NCI-H2081 (cell line): ENCODE measurements at regions not wholly inside any gene's neighbourhood (a gene's known extent, or its start where the extent isn't known, plus 50 kb on each side); places are given as distances from the start of the nearest gene placed in this dataset.

Source experiments
- DNase-seq, 2 experiments: peaks; one replicate each; lab custom pipeline; 2025; lab: John Stamatoyannopoulos, UW

- DNase-seq = no peak
Observed at GRCh38 chr2:128554151-128554769, 235.6 kb upstream of the HS6ST1 start.

- no peak for DNase-seq
Observed at GRCh38 chr2:128555433-128555832, 236.8 kb upstream of the HS6ST1 start.

GRCh38 chr2:128556089-128556488, 237.4 kb upstream of the HS6ST1 start:
- no peak for DNase-seq

DNA sequence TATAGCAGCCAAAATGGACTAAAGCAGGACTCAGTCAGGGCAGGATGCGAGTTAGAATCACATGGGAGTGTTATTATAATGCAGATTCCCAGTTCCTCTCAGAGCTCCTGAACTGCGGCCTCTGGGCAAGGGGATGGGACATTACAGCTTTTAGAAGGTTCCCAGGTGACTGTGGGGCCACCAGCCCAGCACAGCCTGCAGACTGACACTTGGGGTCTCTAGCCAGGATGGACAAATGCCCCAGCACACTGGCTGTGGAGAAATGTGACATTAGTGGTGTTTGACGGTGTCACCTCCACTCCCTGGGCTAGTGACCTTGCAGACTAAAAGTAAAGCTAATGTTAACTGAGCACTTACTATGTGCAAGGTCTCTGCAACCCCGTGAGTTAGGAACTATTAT, 238.0 kb upstream of the HS6ST1 start:
- DNase-seq = no peak

- DNase-seq = no peak
Observed at GRCh38 chr2:128557069-128557468, 238.4 kb upstream of the HS6ST1 start.

- DNase-seq = no peak
Observed at GRCh38 chr2:128557831-128558241, 239.2 kb upstream of the HS6ST1 start.

DNA sequence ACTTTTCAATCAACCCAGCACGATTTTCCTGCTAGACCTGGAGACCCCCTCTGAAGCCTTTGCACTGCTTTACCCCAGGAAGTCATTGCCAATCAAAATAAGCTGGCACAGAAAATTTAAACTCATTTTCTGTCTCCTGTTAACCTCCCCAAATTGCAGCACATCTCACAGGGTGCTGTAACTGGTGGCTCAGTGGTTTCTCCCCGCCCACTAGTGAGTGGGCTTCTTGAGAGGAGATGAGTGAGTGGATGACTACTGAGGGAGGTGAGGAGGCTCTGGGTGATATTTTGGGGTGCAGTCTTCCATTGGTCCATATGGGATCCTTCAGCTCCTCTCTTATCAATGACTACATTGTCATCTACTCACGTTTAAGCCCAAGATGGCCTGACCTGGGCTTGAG, 239.8 kb upstream of the HS6ST1 start:
- no peak for DNase-seq

DNA sequence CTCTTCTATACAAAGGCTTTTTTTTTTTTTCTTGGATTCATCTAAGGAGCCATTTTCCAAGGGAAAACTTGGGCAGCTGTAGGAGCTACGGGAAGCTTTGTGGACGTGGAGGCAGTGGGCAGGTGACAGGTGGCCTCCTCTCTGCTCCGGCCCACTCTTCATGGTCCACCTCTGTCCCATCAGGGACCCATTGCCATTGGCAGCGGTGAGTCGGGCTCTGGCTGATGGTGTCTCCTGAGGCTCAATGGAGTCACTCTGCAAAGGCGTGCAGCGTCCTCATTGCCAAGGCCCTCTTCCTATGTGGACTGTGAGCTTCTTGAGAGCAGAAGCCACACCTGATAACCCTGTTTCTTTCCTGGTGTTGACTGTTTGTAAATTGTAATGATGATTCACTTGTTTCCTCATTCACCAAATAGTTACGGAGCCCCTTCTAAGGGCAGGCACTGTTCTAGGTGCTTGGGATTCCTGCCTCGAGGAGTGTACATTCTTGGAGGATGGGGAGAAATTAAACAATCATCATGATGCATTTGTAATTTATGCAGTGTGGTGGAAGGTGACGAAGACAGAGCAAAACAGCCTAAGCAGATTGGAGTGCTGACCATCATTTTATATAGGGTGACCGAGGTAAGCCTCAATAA, 240.3 kb upstream of the HS6ST1 start:
- no peak for DNase-seq

GRCh38 chr2:128559533-128560515, 241.2 kb upstream of the HS6ST1 start:
- no peak for DNase-seq

DNA sequence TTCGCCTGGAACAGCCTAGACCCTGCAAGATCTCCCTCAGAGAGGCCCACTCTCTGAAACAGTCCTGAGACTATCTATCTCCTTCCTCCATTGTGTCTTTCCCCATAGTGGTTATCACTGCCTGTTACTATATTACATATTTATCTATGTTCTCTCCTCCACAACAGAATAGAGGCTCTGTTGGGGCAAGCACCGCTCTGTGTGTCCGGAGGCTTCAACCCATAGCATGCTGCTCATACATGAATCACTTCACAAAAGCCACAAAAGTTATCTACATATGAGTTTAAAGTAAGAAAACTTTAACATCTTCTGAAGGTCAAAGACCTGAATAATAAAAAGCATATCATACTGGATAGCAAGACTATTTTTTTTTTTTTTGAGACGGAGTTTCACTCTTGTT, 242.1 kb upstream of the HS6ST1 start:
- DNase-seq = no peak

DNA sequence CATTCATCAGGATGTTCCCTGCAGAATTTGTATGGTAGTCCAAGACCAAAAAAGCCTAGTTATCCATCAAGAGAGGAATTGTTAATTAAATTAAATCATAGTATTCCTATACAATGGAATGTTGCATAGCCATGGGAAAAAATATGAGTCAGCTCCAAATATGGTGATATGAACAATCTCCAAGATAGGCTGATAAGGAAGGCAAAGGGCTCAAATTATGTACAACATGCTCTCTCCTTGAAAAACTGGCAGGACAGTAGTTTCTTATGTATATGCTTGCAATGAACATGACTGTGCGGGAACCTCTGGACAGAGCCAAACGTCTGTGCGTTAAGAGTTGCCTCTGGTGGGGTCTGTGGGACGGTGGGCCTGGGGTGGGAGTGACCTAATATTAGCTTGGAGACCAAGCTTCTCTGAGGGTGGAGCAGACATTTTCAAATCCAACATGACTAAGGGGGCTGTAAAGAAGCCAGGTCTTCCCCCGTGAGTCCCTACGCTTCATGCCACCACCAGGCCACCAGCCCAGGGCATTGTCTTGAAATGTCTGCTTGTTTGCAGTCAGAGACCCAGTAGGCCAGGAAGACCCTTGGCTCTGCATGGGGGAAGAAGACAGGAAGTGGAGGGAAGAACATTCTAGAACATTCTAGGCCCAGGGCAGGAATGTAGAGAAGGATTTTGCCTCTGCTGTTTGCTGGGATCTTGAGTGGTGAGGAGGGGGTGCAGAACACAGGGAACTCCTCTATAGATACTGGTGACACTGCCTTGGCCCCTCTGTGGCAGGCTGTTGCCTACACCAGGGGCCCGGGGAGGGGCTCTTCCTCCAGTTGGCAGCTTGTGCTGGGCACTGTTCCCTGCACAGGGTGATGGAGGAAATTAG, 244.0 kb upstream of the HS6ST1 start:
- DNase-seq = no peak

DNA sequence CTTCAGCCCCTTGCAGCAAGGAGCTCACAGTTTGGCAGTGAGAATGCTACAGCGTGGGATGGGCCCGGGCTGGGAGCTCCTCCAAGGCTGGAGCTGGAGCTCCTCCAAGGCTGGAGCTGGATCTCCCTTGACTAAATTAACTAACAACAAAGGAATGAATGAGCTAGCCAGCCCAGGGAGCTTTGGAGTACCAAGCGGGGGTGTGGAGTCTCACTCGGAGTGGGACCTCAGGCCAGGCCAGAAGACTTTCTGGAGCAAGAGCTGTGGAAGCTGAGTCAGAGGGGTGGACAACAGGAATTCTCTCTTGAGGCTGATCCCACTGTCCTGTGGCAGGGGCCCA, 244.7 kb upstream of the HS6ST1 start:
- DNase-seq = no peak

DNA sequence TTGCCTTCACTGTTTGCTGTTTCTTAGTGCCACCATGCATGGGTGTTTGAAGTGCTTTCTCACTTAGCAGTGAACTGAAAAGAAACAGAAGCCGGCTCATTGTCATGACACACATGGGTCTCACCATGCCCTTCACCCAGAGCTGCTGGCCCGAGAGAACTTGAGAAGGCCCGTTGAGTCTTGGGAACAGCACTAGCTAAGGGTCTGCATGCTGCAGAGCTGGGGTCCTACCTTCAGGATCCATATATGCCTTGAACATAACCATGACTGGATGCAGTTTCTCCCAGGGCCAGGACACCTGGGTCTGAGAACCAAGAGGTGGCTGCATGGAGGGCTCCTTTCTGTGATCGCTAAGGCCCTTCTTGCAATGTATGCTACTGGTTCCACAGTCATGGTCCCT, 245.5 kb upstream of the HS6ST1 start:
- no peak for DNase-seq

GRCh38 chr2:128564551-128564950, 245.9 kb upstream of the HS6ST1 start:
- no peak for DNase-seq

GRCh38 chr2:128565441-128565840, 246.8 kb upstream of the HS6ST1 start:
- no peak for DNase-seq

- no peak for DNase-seq
Observed at GRCh38 chr2:128566671-128567070, 248.0 kb upstream of the HS6ST1 start.

GRCh38 chr2:128568106-128568505, 249.4 kb upstream of the HS6ST1 start:
- no peak for DNase-seq

DNA sequence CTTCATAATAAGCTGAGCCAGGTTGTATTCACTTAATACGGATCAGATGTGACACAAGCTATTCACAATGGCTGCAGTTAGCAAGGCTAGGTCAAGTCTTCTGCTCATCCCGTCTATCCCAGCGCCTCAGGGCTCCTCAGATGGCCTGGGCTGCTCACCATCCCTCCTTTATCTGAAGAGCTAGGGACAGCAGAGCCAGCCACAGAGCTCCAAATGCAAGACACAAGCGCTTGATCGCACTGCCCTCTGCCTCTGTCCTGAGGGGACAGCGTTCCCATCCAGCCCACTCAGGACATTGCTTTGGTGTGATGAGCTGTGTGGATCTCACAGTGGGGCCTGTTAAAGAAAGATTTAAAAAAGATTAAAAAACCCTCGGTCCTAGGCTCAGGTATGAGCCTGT, 254.4 kb upstream of the HS6ST1 start:
- no peak for DNase-seq

GRCh38 chr2:128573531-128573930, 254.9 kb upstream of the HS6ST1 start:
- no peak for DNase-seq

- no peak for DNase-seq
Observed at GRCh38 chr2:128577141-128577930, 258.7 kb upstream of the HS6ST1 start.
